Sigmoid colon (tissue), 6 donors: ENCODE measurements at regions not wholly inside any gene's neighbourhood (a gene's known extent, or its start where the extent isn't known, plus 50 kb on each side); places are given as distances from the start of the nearest gene placed in this dataset.

Experiments
- DNase-seq: peaks from one replicate; pipeline ENCODE4 v3.0.0-alpha.2; 2019
- H3K27ac ChIP-seq, 4 donors: fragments of 200-600 bp; sonication (generic); one replicate each; pipeline ENCODE4 v1.5.1; 2016 to 2019; ENCODE audit warnings: mild to moderate bottlenecking in 1 of 4
- H3K27me3 ChIP-seq, 3 donors: fragments of 200-600 bp; sonication (generic); one replicate each; pipeline ENCODE4 v1.5.1; 2019; ENCODE audit warnings: mild to moderate bottlenecking in 1 of 3
- H3K36me3 ChIP-seq, 4 donors: fragments of 200-600 bp; sonication (generic); one replicate each; pipeline ENCODE4 v1.5.1; 2016 to 2019
- H3K4me1 ChIP-seq, 4 donors: fragments of 200-600 bp; sonication (generic); one replicate each; pipeline ENCODE4 v1.5.1; 2017 to 2019
- H3K4me3 ChIP-seq, 4 donors: fragments of 200-600 bp; sonication (generic); one replicate each; pipeline ENCODE4 v1.5.1; 2017 to 2019; ENCODE audit warnings: mild to moderate bottlenecking in 2 of 4, moderate library complexity in 1 of 4
- H3K9me3 ChIP-seq, 4 donors: fragments of 200-600 bp in 3 of 4; sonication (generic) in 3 of 4; one replicate each; pipeline versions ENCODE4 v1.5.1 to v1.6.1; 2013 to 2019
- EP300 ChIP-seq, 4 donors: sonication (generic); formaldehyde crosslinking; IDR thresholded peaks; one replicate each; pipeline ENCODE4 v1.6.1; 2017; ENCODE audit warnings: antibody characterized with exemption in 4 of 4
- POLR2A ChIP-seq, 2 donors: fragments of 450-650 bp; IDR thresholded peaks; one replicate each; pipeline ENCODE4 v1.6.1; 2016; ENCODE audit warnings: antibody characterized with exemption in 2 of 2, mild to moderate bottlenecking in 2 of 2, moderate library complexity in 2 of 2
- POLR2AphosphoS5 ChIP-seq, 4 donors: sonication (generic); formaldehyde crosslinking; IDR thresholded peaks; one replicate each; pipeline ENCODE4 v1.6.1; 2017; ENCODE audit warnings: antibody characterized with exemption in 4 of 4
- WGBS, 2 donors: extraction: QIAGEN DNeasy Blood & Tissue Kit; methylation state at CpG; one replicate each; pipeline ENCODE4 v1.1.7; 2013; 5-methylcytosine and 5-hydroxymethylcytosine counted together
- intact Hi-C: fragments of 100-400 bp; cut with DNase I; formaldehyde crosslinking; loops from one replicate; pipeline ENCODE4 v1.15.1; 2023
- TF ChIP-seq, protein P1 (sequence below), 4 experiments: fragments of 450-650 bp in 3 of 4; fragments of 200-600 bp in 1 of 4; IDR thresholded peaks; one replicate each; pipeline ENCODE4 v1.5.1; 2016 to 2019; ENCODE audit warnings: antibody characterized with exemption in 4 of 4, mild to moderate bottlenecking in 3 of 4, moderate library complexity in 2 of 4
- donor health status: healthy with polysubstance abuse.
- donor health status: healthy.

DNA sequence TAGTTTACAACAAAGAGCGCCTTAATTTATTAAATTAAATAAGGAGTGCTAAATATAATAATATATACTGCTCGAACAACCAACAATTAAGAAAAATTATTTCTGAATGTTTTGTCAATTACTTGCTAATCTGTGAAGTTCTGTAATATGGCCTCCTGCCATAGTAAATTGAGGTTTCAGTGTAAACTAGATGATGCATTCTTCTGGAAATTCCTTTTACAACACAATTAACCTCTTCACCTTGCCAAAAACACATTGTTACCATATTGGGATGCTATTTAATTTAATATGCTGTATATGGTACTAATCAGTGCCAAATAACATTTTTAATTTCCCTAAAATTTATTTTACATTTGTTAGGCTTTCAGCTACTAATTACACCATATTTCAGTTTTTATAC lies 808.4 kb upstream of the CITED2 start:
- DNase-seq = no peak
- Histone ChIP-seq H3K27me3 (no peaks in the 10 kb centered on the region), H3K4me3 (no peak overlapping the region), H3K27ac (no peak overlapping the region), H3K4me1 (no peaks in the 10 kb centered on the region), H3K36me3 (no peaks in the 10 kb centered on the region), H3K9me3 (no peaks in the 10 kb centered on the region)
- TF ChIP-seq POLR2A (IDR thresholded peaks at IDR 0.05) (no peak), EP300 (IDR thresholded peaks at IDR 0.05) (no peak), POLR2AphosphoS5 (IDR thresholded peaks at IDR 0.05) (no peak)
- TF ChIP-seq, protein P1, sequence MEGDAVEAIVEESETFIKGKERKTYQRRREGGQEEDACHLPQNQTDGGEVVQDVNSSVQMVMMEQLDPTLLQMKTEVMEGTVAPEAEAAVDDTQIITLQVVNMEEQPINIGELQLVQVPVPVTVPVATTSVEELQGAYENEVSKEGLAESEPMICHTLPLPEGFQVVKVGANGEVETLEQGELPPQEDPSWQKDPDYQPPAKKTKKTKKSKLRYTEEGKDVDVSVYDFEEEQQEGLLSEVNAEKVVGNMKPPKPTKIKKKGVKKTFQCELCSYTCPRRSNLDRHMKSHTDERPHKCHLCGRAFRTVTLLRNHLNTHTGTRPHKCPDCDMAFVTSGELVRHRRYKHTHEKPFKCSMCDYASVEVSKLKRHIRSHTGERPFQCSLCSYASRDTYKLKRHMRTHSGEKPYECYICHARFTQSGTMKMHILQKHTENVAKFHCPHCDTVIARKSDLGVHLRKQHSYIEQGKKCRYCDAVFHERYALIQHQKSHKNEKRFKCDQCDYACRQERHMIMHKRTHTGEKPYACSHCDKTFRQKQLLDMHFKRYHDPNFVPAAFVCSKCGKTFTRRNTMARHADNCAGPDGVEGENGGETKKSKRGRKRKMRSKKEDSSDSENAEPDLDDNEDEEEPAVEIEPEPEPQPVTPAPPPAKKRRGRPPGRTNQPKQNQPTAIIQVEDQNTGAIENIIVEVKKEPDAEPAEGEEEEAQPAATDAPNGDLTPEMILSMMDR (IDR thresholded peaks at IDR 0.05) = no peak
- WGBS, 2 donors = 91 to 93% methylated on average over 2 of the region's 2 CpGs
- intact Hi-C loops = no loop called here

DNA sequence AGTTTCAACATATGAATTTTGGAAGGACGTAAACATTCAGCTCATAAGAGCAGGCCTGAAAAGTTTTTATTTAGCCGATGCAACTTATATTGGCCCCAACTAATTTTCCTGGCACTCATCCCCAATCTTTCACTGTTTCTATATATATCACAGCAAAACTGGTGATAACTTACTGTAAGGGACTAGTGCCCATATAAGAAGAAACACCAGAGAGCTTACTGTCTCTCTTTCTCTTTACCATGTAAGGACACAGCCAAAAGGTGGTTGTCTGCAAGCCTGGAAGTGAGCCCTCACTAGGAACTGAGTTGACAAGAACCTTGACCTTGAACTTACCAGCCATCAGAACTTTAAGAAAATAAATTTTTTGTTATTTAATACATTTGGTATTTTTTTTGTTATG lies 807.4 kb upstream of the CITED2 start:
- TF ChIP-seq POLR2AphosphoS5 (IDR thresholded peaks at IDR 0.05) (no peak), EP300 (IDR thresholded peaks at IDR 0.05) (no peak), POLR2A (IDR thresholded peaks at IDR 0.05) (no peak)
- TF ChIP-seq, protein P1 (IDR thresholded peaks at IDR 0.05) = no peak

GRCh38 chr6:140180306-140180705 lies 805.9 kb upstream of the CITED2 start:
- Histone ChIP-seq H3K27ac (no peak overlapping the region), H3K27me3 (no peaks in the 10 kb centered on the region), H3K9me3 (no peaks in the 10 kb centered on the region), H3K36me3 (no peaks in the 10 kb centered on the region), H3K4me3 (no peak overlapping the region), H3K4me1 (no peaks in the 10 kb centered on the region)
- 93 to 94% methylated on average over 2 of the region's 2 CpGs for WGBS, 2 donors
- TF ChIP-seq, protein P1 (IDR thresholded peaks at IDR 0.05) = no peak
- no peak for TF ChIP-seq POLR2A (IDR thresholded peaks at IDR 0.05)
- no peak for TF ChIP-seq POLR2AphosphoS5 (IDR thresholded peaks at IDR 0.05)
- intact Hi-C loops = no loop called here
- DNase-seq = no peak

More for the DNA sequence above, 807.4 kb upstream of the CITED2 start:
- no peaks in the 10 kb centered on the region for H3K36me3 ChIP-seq
- no peaks in the 10 kb centered on the region for H3K27me3 ChIP-seq
- 94 to 95% methylated on average over 2 of the region's 2 CpGs for WGBS, 2 donors
- intact Hi-C loops = no loop called here
- no peaks in the 10 kb centered on the region for H3K9me3 ChIP-seq
- no peaks in the 10 kb centered on the region for H3K4me1 ChIP-seq
- DNase-seq = no peak
- H3K4me3 ChIP-seq = no peak overlapping the region
- H3K27ac ChIP-seq = no peak overlapping the region

- Histone ChIP-seq H3K27ac (no peak overlapping the region), H3K9me3 (no peaks in the 10 kb centered on the region), H3K4me3 (no peak overlapping the region), H3K36me3 (no peaks in the 10 kb centered on the region), H3K27me3 (no peaks in the 10 kb centered on the region), H3K4me1 (no peaks in the 10 kb centered on the region)
- TF ChIP-seq EP300 (IDR thresholded peaks at IDR 0.05) = no peak
- TF ChIP-seq POLR2A (IDR thresholded peaks at IDR 0.05) = no peak
- TF ChIP-seq, protein P1 (IDR thresholded peaks at IDR 0.05) = no peak
- no peak for TF ChIP-seq POLR2AphosphoS5 (IDR thresholded peaks at IDR 0.05)
- intact Hi-C loops = no loop called here
- no peak for DNase-seq
Observed at GRCh38 chr6:140178935-140179334, 804.5 kb upstream of the CITED2 start.

DNA sequence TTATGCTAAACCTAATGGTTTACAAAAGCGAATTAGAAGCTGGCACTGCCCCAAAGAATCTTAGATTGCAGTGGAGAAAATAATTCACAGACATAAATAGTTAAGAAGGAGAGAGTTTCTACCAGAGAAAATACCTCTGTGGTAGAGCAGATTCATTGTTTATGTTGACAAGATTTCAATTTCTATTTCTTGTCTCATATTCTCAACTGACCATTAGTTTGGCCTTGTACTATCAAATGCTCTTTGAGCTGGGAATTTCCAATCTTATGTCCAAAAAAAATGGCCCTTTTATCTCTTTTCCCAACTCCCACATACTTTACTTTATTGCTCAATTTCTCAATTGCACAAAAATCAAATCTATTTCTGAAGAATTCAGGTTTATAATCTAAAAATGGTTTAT lies 804.1 kb upstream of the CITED2 start:
- Histone ChIP-seq H3K27ac (no peak overlapping the region), H3K4me3 (no peak overlapping the region), H3K27me3 (no peaks in the 10 kb centered on the region), H3K36me3 (no peaks in the 10 kb centered on the region), H3K4me1 (no peaks in the 10 kb centered on the region), H3K9me3 (no peaks in the 10 kb centered on the region)
- intact Hi-C loops = no loop called here
- 79 to 84% methylated on average over 1 of the region's 1 CpG for WGBS, 2 donors
- no peak for DNase-seq
- TF ChIP-seq EP300 (IDR thresholded peaks at IDR 0.05) (no peak), POLR2A (IDR thresholded peaks at IDR 0.05) (no peak), POLR2AphosphoS5 (IDR thresholded peaks at IDR 0.05) (no peak)
- TF ChIP-seq, protein P1 (IDR thresholded peaks at IDR 0.05) = no peak
